ENCODE measurements at regions not wholly inside any gene's neighbourhood (a gene's known extent, or its start where the extent isn't known, plus 50 kb on each side); places are given as distances from the start of the nearest gene placed in this dataset.

DNA sequence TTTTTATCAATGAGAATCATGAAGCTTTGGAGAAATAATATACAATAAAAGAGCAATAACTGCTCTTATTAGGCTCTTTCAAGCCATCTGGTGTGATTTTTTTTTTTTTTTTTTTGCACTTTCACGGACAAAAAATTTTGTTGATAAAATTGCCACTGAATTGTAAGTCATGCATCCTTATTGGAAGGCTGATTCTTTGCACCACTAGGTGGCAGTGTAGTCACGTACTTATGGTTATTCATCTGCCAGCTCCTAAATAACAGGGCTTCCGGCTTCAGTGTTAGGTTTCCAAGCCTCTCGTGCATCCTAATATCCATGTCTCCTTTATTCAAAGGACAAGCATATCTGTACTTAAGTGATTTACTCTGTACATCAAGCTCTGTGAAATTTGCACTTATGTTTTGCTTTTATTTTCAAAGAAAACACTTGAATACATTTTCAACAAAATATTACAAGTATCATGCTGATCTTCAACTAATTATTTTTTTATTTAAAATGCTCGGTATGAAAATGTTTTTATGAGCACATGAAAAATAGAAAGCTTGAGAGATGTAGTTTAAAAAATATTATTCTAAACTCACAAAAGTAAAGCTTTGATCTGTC lies 1578.3 kb upstream of the TENM3 start:
- intact Hi-C loops (cut with DNase I), result no loop called here
- DNase-seq (ENCODE audit: low spot score), result no peak

DNA sequence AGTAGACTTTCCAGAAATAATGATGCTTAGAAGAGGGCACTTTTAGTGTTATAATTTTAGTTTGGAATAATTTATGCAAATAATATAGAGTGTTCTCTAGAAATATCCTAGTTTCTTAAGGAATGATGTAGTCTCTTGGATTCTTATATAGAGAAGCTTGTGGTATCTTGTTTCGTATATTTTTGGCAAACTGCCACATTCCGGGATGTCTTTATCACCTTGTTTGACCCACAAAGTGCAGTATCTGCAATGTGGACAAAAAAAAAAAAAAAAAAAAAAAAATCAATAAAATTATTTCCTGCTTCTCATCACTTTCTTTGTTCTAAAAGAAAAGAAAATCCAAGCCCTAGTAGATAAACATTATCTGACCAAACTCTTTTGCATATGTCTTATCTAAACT lies 1577.7 kb upstream of the TENM3 start:
- no peak for DNase-seq (ENCODE audit: low spot score)
- intact Hi-C loops (cut with DNase I), result no loop called here

DNA sequence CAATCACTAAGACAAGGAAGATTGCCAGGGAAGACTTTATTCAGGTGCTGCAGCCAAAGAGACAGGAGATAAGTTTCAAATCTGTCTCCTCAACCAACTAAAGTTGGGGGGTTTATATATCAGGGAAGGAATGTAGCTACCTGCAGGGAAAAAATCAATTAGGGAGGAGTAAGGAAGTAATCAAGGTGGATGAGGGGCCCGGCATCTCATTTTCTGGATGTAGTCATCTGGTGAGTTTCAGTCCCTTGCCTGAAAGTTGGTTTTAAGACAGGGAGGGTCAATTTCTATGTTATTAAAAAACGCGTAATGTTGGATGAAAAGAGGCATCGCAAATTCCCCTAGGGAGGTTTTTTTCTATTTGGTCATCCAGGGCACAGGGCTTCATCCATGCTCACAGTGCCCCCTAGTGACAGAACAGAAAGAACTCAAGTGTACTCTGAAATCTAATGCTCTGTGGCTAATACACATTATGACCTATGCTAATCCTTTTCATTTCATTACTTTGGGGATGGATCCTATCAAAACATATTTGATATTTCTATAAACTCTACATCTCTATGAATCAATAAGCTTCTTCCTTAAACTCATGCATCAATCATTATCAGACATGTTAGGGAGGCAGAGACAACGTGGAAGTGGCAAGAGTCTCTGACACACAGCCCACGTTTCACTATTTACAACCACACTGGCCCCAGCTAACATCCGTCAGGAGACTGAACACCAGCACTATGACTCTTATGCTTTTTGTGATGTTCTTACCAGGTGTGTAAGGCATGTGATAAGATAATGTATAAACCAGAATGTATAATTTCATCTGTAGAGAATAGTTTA lies 1577.0 kb upstream of the TENM3 start:
- no peak for DNase-seq (ENCODE audit: low spot score)
- intact Hi-C loops (cut with DNase I), result no loop called here

DNA sequence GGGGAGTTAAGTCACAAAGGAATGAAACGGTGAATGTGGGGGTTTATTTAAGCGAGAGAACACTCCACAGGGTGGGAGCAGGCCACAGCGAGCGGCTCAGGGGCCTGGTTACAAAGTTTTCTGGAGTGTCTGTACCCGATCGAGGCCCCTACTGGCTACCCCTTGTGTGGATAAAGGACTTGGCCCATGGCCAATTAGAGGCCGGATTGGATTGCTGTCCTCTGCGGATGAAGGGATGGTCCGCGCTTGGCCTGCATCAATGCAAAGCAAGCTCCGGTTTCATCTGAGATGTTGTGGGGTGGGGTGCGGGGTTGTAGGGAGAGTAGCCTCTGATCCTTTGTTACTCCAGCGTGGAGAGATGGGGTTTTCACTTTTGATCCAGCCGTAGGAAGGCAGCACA lies 1574.5 kb upstream of the TENM3 start:
- intact Hi-C loops (cut with DNase I), result no loop called here
- DNase-seq (ENCODE audit: low spot score), result no peak

DNA sequence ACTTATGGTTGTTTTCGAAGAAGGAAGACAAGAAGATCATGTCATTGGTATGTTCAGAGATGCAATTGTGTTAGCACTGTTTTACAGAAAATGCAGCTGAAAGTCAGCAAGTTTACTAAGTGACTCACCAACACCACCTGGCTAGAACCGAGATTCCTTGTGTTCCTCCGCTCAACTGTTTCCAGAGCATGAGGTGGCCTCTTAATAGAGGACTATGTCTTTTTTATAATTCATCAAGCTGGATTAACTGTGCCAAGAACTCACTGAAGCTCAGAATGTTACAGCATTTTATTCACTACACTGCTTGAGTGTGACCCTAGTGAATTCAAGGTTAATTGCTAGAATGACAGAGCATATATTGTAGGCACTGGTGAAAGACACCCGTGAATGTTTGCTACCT lies 1573.5 kb upstream of the TENM3 start:
- intact Hi-C loops (cut with DNase I), result no loop called here
- no peak for DNase-seq (ENCODE audit: low spot score)

DNA sequence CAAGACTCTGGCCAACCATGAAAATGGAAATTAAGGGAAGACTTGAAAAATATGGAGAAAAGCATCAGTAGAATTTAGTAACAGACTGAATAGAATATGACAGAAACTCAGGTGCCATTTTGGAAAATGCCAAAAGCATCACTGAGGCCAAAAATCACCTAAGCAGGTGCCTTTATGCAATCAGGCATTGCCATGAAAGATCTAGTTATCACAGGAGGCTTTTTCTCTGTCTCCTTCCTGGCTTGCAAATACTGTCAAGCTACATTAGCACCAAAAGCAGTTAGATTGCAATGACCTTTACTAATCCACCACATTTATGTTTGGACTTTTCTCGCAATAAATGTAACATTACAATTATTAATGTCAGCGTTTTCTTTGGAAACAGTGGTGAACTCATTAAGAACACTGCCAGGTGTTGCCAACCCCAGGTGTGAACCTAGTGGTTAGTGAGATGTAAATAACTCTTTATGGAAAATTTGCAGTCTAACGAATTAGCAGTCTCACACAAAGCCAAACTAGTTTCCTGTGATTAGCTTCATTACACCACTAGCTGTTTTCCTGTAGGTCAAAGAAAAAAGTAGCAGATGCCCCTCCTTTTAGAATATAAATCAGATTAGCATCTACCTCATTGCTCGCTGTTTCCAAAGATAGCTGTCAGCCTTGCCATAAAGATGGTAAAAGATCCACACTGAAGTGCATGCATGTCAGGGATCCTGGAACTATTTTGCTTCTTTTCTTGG lies 1568.4 kb upstream of the TENM3 start:
- intact Hi-C loops (cut with DNase I), result loop anchor here in 1 of 2 donors (1.0 kb wide), 1 partner anchor 19 kb away; no protein-coding TSS in a partner anchor
- DNase-seq (ENCODE audit: low spot score), result no peak

DNA sequence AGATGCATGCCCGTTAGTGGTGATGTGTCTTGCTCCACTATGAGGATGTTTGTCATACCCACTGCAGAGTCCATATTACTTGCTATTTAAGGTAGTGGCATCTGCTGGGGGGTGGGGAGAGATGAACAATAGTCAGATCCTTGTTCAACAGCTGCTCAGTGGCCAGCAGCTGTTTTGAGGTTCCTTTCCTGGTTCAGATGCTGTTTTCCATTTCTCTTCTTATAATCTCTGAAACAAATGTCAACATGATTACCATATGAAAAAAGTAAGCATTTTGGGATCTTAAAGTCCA lies 1567.9 kb upstream of the TENM3 start:
- DNase-seq (ENCODE audit: low spot score), result no peak
- intact Hi-C loops (cut with DNase I), result loop anchor here in 1 of 2 donors (1.0 kb wide), 1 partner anchor 20 kb away; no protein-coding TSS in a partner anchor

DNA sequence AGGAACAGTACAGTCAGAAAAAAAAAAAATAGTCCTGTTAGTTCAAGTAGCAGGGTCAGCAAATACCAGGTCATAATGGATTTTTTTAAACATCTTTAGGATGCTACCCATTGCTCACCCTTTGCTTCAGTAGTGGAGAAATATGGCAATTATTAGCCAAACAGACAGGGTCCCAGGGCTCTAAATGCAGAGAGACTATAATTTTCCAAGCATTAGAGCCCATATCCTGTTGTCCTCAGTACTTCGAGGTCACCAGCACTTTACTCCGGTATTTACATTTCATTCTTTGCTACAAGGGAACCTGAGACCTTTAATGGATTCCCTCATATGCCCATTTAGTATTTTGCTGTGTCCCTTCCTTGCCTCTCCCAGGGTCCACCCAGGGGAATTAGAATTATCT lies 1562.9 kb upstream of the TENM3 start:
- intact Hi-C loops (cut with DNase I), result no loop called here
- no peak for DNase-seq (ENCODE audit: low spot score)

DNA sequence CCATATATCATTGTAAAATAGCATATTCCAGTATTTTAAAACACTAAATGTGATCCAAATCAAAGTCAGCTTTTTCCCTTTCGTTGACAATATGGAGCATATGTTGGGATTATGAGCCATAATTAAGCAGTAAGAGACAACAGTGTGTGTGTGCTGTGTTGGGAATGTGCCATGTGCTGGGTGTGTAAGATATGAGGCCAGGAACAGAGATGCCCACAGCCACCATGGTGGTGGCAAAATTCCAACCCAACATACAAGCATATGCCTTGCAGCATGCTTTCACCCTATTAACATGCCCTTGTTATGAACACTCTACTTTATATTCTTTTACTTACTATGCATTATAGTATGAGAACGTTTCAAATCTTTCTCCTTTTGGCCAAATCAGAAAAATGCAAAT lies 1560.4 kb upstream of the TENM3 start:
- intact Hi-C loops (cut with DNase I), result no loop called here
- DNase-seq (ENCODE audit: low spot score), result no peak

DNA sequence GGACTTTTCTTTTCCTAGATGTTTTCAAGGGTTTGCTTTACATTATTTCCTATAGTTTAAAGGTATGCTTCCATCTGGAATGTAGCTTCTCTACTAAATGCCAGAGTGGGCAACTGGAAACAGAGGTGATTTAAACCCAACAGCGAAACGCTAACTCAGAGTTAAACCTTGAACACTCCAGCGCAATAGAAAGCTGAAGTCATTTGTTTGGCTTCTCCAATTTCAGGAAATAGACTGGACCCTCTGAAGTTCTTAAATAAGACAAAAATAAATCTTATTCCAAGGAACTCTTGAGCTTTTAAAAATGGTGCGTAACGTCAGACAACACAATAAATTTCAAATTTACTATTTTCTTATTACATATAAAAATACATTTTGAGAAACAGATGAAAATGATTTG lies 1560.0 kb upstream of the TENM3 start:
- intact Hi-C loops (cut with DNase I), result no loop called here
- DNase-seq (ENCODE audit: low spot score), result no peak

DNA sequence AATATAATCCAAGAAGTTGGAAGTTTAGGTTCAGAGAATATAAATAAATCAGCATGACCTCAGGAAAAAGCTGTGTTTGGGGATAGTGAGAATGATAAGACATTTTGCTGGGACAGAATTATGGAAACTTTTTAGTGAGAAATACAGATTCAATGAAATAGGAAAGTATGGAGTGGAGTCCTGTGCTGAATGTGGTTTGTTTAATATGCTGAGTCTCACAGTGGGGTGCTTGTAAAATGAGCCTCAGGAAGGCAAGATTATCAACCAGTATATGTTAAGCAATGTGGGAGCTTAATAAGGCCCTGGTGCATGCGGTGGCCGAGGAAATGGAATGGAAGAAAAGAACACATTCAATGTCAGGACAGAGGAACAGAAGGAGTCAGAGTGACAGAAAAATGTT lies 1554.7 kb upstream of the TENM3 start:
- intact Hi-C loops (cut with DNase I), result no loop called here
- no peak for DNase-seq (ENCODE audit: low spot score)

DNA sequence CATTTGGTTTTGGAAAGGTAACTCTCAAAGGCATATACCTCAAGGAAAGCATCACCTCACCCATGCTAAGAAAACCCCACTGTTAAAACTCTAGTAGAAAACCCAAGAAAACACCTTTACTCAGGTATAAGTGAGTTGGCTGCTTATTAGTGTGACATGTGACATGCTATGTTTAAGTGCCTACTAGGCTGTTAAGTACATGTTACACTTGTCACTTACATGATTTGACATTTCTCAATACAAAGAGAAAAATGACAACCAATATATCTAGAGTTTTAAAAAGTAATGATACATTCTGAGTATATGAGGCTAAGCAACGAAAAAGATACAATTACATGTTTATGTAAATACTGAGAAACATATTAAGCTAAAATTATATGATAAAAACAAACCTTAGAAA lies 1548.3 kb upstream of the TENM3 start:
- no peak for DNase-seq (ENCODE audit: low spot score)
- intact Hi-C loops (cut with DNase I), result no loop called here

DNA sequence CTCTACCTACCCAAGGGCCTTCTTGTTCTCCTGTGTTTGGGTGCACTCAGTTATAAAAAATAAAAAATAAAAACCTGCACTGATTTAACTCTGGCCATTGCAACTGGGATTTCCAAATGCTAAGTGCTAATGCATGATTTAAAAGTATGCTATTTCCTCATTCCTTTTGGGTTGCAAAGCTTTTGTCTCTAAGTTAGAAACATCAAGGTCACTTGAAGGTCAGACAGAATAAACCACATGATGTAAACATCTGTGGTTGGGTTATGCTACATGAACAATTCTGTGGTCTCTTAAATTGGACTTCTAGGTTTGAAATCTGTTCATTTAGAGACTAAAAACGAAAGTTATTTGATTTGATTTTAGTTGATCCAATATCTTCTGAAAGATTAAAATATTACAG lies 1547.4 kb upstream of the TENM3 start:
- intact Hi-C loops (cut with DNase I), result no loop called here
- no peak for DNase-seq (ENCODE audit: low spot score)

DNA sequence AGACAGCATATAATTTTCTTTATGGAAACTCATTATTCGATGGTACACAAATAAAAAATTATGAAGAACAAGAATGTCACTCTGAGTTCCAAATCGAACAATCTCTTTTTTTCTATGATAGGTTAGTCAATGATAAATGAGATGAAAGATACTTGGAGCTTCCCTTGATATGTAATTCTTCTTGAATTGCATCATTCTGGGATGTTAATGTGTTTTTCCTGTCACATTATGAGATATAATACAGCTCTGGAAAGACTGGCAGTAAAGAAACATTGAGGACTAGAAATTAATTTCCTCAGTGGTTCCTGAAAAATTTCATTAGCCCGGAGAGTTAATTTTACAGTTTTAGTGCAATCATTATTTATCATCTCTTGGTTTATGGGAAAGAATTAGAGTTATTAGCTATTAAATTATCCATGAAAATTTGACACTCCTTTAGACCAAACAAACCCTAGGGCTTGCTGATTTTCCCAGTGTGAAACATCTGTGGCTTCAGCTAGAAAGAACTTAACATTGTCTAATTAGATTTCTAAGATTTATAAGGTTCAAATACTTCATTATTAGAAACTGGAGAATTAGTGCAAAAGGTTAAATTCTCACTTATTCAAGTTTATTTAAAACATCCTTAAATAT lies 1546.6 kb upstream of the TENM3 start:
- DNase-seq (ENCODE audit: low spot score), result no peak
- intact Hi-C loops (cut with DNase I), result no loop called here

DNA sequence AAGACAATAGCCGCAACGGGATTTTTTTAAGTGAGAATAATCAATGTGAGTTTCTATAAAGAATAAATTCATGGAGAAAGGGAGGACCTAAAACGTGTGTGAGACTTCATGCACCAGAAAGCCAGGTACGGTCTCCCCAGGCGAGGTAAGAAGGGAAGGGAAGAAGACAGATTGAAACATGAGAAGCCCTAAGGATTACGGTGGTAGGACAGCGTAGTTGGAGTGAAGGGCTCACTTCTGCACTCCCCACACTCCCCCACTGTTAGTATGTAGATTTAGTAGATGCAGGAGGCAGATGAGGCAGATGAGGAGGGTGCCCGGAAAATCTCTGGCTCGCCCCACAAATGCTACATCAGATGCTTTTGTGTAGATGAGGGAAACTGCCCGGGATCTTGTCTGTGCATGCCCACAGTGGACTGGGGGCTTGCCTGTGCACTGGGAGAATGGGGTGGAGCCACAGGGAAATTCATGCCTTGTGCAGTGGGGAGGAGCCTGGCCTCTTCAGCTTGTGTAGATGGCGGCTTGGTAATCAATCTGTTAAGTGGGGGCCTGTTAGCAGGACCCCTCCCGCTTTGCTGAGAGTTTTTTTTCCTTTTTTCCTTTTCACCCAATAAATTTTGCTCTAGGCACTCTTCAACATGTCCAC lies 1544.5 kb upstream of the TENM3 start:
- no peak for DNase-seq (ENCODE audit: low spot score)
- intact Hi-C loops (cut with DNase I), result no loop called here

DNA sequence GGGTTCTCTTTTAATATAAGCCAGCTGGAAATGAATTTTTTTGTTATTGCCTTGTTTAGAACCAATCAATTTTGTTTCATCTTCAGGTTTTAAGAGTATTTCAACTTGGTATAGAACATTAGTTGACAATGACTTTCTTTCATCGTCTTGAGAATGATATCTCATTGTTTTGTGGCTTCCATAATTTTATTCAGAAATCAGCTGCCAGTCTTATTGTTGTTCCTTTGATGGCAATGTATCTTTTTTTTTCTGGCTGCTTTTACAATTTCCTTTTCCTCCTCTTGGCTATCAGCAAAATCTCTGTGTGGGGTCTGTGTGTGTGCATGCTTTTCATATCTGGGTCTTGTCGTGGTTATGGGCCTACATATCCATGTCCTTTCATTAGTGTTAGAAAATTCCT lies 1536.4 kb upstream of the TENM3 start:
- no peak for DNase-seq (ENCODE audit: low spot score)
- intact Hi-C loops (cut with DNase I), result loop anchor here in 1 of 2 donors (5.0 kb wide), 1 partner anchor 796 kb away; no protein-coding TSS in a partner anchor

DNA sequence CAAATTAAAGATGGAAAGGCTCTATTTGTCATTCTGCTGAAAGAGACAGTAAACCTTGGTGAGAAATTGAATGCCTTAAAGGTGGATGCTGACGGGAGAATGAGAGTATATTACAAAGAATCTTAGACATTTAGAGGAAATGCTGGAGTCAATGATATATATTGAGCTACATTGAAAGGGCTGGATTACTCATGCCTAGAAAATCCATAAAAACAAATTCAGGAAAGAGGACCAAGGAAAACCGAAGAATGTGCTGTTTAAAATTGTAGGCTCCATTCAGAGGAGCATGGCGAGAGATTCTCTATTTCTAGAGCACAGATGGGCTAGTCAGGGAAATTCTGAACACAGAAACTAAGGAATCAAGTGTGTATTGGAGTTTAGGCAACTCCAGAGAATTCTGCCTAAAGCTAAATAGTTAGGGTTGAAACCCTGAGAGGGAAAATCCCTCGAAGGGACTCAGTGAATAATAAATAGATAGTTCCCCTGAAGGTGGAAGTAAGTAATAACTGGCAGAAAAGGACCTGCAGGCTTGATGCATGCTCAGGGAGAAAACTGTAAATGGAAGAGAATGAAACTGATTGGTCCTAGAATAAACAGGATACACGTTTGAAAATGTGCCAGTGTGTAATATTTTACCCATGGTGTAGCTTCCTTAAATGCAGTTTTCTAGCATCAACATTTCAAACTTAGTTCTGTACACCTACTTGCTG lies 1532.4 kb upstream of the TENM3 start:
- intact Hi-C loops (cut with DNase I), result loop anchor here in 1 of 2 donors (5.0 kb wide), 1 partner anchor 477 kb away; no protein-coding TSS in a partner anchor
- no peak for DNase-seq (ENCODE audit: low spot score)

DNA sequence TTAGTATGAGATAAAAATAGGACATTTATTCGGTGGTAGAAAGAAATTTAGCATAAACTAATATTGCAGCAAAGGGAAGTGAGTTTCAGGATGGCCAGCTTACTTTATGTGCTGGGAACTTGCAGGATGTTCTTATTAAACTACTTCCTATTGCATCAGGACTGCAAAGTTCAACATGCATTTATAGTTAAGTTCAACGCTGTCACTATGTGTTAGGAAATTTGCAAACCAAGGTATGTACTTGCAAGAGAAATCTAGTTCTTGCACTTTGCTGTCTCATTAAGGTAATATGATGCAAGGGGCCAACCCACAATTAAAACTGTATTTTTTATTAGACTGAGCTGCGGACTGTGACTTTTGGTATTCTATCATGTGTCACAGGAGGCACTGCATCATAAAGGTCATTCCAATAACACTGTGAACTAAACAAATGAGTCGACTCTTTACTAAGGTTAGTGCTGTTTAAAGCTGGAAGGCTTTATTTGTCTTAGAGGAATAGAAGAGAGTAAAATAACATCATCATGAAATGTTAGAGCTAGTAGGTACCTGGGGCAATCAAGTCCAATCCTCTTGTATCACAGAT lies 1525.7 kb upstream of the TENM3 start:
- intact Hi-C loops (cut with DNase I), result no loop called here

DNA sequence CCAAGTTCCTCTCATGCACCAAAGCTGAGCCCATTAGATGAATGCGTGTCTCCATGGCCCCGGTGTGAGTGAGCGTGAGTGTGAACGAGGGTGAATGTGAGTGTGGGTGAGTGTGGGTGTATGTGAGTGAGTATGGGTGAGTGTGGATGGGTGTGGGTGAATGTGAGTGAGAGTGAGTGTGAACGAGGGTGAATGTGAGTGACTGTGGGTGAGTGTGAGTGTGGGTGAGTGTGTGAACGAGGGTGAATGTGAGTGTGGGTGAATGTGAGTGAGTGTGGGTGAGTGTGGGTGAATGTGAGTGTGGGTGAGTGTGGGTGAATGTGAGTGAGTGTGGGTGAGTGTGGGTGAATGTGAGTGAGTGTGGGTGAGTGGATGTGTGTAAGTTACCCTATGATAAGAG lies 1521.8 kb upstream of the TENM3 start:
- no peak for DNase-seq (ENCODE audit: low spot score)
- intact Hi-C loops (cut with DNase I), result no loop called here

More for the DNA sequence above, 1525.7 kb upstream of the TENM3 start:
- DNase-seq (ENCODE audit: low spot score), result no peak

Measured in posterior vena cava (tissue), 2 donors.